ENCODE measurements at regions not wholly inside any gene's neighbourhood (a gene's known extent, or its start where the extent isn't known, plus 50 kb on each side); places are given as distances from the start of the nearest gene placed in this dataset.

DNA sequence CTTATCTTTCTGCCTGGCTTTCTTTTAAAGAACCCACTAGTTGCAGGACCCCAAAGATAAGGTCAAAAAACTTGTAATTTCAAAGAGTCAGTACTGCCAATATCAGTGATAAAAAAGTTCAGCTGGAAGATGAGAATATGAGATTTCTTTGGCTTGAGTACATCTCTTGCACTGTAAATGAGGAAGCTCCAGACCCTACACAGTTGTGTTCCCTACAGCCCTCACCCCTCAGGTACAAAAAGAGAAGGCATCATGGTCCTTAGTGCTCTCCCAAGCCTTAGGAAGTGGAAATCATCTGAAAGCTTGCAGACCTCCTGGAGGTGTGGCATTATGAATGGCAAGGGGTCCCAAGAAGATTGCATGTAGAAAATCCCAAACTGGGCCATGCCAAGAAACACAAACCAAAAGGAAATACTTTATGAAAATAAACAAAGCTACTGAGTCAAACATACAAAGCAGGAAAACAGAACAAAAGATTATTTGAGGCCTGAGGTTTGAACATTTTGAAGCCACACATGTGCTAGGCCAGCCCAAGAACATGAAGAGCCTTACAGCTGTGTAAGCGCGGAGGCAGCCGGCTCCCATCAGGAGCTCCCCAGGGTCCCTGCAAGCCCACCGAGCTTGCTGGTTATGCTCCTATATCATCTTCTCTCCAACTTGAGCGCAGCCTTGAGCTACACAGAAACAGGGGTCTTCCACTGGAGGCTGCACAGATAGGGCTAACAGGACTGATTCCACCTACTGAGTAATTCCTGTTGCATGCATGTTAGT lies 217.0 kb downstream of the OSR1 start:
- ChIA-PET CTCF (no interaction called here), POLR2A (no interaction called here)

DNA sequence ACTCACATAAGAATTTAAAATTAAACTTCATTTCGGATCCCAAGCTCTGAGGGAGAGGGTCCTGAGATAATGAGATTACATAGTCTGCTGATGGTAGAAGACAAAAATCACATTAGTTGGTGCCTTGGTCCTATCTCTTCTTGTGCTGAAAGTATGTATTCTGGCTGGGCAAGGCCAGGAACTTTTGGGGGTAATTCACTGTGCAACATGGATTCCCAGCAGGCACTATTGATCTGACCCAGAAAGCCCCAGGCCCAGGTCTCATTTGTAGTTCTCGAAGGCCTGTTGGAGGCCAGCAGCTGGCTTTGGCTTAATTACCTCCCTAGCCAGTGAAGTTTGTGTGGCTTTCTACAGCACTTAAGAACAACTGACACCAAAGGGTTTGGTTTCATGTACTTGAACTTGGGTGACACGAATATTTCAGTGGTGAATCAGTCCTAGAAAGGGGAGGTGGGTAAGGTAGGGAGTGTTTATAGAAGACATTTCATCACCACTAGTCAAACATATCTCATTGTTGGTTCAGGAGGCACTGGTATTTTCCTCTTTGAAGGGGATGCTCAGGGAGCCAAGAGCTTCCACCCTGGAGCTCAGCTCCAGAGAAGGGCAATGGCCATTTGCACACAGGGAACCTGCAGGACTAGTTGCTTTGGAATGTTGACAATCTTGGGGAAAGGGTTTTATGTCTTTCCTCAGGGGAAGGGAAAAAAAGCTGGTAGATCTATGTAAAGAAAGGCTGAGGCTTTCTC lies 217.8 kb downstream of the OSR1 start:
- ChIA-PET CTCF (no interaction called here), POLR2A (no interaction called here)

DNA sequence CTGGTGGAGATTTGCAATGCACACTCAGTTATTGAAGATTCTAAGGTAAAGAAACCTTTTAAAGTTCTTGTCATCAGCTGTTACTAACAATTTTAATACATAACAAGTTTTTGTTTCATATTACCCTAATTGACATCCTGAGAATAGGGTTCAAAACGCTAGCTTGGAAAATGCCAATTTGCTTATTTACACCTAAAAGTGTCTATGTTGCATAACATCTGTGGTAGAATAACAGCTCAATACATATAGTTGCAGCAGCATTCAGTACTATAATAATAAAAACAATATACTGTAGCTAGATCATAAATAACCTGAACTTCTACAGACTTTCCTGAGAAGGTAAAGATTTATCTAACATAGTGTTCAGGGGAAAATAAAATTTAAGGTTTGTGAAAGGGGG lies 219.0 kb downstream of the OSR1 start:
- CTCF ChIA-PET, result no interaction called here
- POLR2A ChIA-PET, result no interaction called here

DNA sequence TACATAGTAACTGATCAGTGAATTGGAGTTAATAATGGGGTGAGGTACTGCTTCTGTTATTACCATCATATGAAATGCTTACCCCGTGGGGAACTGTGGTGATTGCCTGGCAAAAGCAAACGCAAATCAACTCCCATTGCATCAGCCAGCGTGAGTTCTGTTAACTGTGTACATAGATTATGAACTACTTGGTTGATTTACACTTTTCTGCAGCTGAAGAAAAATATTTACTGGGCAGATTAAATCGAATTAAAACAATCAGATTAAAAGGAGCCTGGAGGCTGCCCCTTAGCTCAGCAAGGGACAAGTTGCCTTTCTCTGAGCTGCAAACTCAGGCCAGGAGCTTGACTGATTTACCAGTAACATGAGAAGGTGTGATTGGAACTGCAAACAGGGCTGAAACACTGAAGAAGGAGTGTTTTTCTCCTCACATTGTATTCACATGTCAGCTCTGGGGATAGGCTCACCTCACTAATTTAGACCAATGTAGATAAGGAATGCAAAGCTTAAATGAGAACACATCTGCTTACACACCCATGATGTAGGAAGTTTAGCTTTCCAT lies 220.1 kb downstream of the OSR1 start:
- ChIA-PET CTCF (no interaction called here), POLR2A (no interaction called here)

DNA sequence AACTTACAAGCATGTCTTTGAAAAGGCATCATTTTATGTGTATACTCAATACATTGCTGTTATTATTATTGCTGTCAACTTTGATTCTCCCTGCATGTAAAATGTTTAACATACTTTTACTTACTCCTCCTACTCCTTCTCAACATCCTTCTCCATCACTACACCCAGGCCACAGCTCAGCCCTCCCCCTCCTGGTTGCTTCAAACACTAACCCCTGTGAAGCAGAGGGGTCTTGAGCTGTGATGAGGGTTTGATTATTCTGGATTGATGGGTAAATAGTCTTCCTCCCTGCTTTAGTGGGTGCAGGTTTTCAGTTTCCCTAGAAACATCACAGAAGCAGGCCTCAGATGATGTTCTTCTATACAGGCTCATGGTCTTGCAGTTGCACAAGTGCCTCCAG lies 221.0 kb downstream of the OSR1 start:
- CTCF ChIA-PET, result no interaction called here

DNA sequence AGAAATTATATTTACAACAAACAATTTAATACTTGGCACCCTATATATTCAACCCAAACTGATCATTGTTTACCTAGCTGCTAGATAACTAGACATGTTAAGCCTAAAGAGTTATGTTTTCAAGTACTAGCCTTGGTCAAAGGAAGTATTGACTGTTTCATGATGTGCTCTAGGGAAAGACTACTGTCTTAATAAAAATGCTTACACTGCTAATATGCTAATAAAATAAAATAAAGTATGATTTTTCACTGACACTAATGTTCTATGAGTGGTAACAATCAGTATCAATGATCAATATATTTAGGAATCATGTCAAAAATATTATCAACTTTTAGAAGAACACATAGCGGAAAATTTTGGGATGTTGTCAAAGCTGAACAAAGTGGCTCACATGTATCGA lies 225.5 kb downstream of the OSR1 start:
- ChIA-PET POLR2A (no interaction called here), CTCF (no interaction called here)

More for the DNA sequence above, 221.0 kb downstream of the OSR1 start:
- POLR2A ChIA-PET, result no interaction called here

DNA sequence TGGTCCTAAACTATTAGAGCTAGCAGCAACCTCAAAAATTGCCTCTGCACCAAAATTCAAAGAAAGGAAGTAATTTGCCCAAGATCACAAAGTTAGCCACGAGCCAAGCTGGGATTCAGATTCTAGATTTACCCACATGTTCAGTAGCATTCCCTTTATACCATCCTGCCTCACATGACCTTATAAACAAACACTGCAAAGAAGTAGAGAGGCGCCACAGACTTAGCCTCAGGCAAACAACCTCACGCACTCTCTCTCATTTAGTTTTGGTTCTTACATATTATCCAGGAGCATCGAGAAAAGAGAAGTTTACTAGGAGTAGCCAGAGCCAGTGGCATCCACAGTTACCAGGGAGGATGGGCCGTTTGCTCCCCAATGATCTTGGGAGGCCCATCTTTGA lies 226.6 kb downstream of the OSR1 start:
- ChIA-PET CTCF (no interaction called here), POLR2A (no interaction called here)

DNA sequence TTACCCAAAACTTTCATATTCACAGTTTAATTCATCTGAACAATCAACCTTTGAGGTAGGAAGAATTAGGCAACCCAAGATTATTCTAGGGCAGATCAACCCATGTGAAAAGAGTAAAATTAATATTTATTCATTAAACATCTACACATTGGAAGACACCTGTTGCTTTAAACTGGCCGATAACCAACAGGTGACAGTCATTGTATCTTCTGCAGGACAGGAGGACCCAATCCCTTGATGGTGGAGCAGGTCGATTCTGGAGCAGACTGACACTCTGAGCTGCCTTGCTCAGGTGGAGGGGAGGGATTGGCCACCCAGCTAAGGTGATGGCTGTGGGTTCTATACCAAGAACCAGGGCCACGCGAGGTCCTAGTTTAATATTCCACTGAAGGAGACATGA lies 230.3 kb downstream of the OSR1 start:
- POLR2A ChIA-PET, result no interaction called here

DNA sequence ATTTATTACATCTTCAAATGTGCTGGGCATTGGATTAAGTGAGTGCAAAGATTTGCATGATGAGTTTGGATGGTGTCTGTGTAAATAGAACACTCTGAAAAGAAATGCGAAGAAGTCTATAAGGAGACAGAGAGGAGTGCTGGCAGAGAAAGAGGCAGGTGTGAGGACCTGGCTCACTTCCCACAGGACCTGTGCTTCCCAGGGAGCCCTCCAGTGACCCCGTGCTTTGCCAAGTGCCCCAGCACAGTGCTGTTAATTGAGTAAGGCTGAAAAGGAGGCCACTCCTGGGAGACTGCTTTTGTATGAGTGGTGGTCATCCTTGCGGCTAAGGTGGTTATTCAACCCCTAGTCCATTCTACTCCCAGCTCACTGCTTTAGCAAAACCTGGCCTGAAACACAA lies 230.8 kb downstream of the OSR1 start:
- ChIA-PET CTCF (no interaction called here), POLR2A (no interaction called here)

More for the DNA sequence above, 230.3 kb downstream of the OSR1 start:
- CTCF ChIA-PET, result no interaction called here

DNA sequence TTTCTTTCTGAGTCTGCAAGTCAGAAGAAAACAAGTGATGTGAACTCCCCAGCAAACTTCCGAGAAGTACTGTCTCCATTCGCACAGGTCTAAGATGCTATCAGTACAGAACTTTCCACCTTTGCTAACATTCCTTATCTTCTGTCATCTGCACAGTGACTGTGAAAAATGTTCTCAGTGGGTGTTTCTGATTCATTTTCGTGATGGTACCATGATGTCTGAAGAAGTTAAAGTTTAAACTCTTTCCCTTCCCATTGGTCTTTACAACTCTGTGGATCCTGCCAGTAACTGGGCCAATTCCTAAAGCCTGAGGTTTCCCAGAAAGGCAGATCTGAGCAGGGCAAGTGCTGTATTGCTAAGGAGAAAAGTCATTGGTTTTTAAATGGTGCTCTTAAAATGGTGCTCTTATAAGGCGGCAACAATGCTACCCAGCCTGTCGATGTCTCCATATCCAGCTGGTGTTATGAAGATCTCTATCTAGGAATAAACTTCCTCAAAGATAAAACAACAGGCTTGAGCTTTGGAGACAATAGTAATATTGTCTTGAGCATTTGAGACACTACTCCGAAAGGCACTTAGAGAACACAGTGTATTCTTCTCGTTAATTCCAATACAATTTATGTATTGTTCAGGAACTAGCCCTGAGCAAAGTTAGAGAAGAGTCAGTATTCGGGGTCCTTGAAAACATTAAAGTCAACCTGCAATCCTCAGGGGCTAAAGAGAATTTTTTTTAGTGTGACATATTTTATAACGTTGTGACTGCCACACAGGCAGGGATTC lies 232.3 kb downstream of the OSR1 start:
- CTCF ChIA-PET, result no interaction called here
- POLR2A ChIA-PET, result no interaction called here

DNA sequence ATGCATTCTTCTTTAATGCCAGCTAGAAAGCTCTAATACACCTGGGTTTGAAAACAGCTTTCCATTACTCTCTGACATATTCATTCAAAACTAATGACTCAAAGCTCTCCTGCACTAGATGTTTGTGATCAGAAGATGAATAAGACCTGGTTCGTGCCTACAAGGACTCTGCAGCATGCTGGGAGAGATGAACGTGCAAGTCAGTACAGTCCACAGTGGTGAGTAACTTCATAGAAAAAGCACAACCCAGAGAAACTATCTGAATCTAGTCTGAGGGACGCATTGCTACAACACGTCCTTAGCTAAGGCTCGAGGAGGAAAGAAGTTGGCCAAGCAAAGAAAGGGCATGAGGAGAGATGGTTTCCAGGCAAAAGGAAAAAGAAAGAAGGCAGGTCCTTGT lies 234.3 kb downstream of the OSR1 start:
- ChIA-PET CTCF (no interaction called here), POLR2A (no interaction called here)

DNA sequence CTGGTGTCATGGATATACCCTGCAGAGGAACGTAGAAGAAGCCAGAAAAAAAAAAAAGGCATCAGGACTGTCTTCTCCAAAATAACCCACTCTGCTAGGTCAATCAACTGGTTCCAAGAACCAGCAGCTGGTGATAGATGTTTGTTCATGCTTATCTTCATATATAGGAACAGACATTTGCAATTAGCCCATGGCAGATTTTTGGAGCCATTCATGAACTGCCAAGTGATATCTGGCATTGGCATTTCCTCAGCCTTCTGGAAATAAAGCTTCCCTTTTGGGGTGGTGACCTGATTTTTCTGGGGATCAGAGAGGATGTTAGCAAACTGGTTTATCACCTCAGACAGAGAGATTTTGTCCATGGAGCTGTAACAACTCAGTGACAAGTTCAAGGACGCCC lies 234.9 kb downstream of the OSR1 start:
- ChIA-PET CTCF (no interaction called here), POLR2A (no interaction called here)

DNA sequence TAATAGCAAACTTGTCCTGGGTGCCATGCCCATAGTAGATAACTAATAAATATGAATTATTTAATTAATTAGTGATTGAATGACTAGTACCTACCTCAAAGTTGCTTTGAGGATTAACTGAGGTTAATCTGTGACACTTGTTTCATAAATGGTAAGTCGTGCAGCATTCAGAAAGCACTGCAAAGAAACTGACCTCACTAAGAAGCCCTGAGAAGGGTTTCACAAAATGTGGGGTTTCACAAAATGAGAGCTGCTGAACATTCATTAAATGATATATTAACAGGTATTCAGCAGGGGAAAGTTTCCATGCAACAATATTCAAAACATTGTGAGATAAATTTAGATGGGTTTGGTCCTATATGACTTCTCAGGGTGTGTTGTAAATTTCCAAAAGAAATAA lies 236.2 kb downstream of the OSR1 start:
- ChIA-PET CTCF (no interaction called here), POLR2A (no interaction called here)

DNA sequence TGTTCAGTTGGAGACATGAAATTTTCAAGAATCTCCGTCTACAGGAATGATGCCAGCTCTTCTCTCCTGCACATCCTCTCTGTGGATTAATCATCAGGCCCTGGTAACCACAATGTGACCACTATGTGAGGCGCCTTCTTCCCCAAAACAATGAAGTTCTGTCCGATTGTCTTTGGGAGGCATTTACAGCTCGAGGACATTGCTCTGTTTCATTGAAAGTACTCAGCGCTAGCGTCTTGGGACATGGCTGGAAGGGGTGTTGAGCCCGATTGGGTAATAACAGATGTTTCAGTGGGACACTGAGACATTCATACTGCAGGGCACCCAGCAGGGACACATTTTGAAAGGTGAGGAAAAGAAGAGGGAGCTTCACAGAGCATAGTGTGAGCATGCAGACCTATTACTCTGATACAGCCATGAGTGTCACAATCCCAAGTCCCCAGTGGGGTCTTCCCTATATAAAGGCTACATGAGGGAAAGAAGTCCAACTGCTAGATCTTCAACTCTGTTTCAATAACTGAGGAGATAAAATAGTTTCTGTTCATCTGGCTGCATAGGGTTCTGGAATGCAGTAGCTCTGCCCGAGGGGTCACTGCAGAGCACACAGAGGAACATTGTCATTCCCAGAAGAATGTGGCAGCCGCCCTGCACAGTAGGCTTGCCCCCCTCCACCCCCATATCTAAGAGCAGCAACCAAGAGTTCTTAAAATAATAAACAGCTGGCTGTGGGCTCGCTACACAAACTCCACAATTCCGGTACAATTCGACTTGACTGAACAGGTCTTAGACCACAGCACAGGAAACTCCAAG lies 237.3 kb downstream of the OSR1 start:
- ChIA-PET CTCF (no interaction called here), POLR2A (no interaction called here)

DNA sequence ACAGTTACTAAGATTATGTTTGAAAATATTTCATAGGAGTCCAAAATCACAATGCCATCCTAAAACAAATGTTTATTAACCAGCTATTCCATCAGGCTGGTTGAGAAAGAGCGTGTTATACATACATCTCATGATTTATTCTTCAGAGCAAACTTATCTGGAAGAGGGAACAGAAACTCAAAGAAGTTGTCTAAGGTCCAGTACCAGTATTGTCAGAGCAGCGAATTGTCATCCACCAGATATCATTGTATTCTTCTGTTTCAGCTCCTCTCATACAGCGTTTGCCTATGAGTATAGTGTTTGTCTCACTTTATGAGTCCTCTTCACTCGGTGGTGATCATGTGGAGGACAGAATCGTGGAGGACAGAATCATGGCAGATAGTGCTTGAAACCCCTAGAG lies 238.2 kb downstream of the OSR1 start:
- POLR2A ChIA-PET, result no interaction called here

DNA sequence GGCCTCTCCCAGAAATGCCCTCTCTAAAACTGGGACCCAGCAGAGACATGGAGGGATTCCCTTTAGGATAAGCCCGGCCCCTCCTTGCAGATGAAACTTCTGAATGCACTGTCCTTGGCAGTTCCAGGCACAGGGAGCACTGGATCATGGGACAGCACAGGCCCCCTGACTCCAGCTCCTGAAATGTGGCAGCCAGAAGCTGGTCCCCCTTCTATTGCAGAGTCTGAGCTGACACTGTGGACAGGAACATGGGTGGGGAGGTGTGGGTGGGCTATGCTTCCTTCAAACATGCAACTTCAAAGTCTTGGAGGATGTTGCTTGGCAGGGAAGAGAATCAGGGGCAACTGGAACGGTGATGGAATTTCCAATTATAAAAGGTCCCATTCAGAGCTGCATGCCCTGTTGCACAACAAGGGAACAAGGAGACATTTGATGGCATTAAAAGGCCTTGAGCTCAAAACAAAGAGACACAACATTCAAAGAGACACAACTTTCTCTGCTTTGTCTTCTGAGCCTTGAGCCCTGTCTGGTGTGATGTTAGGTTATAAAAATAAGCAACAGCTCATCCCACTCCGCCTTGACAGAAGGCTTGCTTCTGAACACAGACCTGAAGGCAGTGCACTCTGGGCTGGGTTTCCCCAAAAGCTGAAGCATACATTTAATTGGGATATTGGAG lies 239.0 kb downstream of the OSR1 start:
- CTCF ChIA-PET, result no interaction called here

More for the DNA sequence above, 238.2 kb downstream of the OSR1 start:
- CTCF ChIA-PET, result no interaction called here

DNA sequence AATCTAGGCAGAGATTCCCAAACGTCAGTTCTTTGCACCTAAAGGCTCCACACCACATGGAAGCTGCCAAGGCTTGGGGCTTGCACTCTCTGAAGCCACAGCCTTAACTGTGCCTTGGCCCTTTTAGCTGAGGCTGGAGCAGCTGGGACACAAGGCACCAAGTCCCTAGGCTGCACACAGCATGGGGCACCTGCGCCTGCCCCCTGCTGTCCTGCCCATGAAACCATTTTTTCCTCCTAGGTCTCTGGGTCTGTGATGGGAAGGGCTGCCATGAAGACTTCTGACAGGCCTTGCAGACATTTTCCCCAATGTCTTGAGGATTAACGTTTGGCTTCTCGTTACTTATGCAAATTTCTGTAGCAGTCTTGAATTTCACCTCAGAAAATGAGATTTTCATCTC lies 241.5 kb downstream of the OSR1 start:
- ChIA-PET CTCF (no interaction called here), POLR2A (no interaction called here)

More for the DNA sequence above, 239.0 kb downstream of the OSR1 start:
- POLR2A ChIA-PET, result no interaction called here

DNA sequence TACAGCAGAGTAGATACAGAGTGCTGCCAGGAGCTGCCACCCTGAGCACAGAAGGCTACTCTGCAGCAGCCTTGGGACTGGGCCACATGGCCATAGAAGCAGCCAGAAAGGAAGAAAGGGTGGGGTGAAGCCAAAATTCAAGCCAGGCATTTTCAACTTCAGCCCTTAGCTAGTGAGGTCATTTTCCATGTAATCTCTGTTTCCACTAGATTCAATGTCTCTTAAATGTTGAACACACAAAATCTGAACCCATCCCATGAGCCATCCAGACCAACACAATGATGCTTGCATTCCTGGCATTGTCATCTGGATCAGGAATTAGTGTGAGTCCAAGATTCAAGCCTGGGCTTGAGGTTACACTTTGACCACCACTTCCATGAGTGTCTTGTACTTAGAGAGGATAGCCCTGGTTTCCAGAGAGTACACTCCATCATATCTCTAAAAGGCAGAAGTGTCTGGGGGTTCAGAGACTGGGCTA lies 243.6 kb downstream of the OSR1 start:
- ChIA-PET POLR2A (no interaction called here), CTCF (no interaction called here)

DNA sequence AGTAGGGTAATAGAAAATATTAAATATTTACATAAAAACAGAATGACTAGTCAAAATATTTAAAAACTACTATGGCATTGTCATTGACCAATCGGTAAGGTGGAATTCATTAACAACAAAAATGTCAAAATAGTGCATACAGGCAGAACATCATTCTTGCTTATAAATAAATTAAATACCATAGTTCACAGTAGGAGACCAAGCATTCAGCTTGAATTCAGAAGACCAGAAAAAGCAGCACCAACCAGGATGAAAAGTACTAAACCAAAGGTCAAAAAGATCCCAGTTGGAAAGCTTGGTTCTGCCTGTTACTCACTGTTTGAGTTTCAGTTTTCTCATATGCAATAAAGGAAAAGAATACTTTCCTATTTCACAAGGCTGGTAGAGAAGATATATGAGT lies 244.3 kb downstream of the OSR1 start:
- POLR2A ChIA-PET, result no interaction called here
- CTCF ChIA-PET, result no interaction called here

DNA sequence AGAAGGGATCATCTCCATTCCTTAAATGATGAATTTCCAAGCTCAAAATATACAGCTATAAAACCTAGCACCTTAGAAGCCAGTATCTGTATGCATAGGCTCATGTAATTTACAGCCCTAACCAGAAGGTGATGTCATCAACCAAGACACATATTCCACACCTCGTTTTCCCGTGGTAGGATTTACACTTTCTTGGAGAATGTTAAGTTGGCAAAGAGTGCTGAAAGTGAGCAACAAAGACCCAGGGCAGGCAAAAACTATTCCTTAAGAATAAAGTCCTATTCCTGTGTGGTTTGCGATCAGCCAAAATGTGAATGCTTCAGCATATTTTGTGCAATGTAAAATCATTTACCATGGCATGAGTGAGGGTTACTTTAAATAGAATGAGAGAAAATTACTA lies 247.1 kb downstream of the OSR1 start:
- CTCF ChIA-PET, result no interaction called here

More for the DNA sequence above, 247.1 kb downstream of the OSR1 start:
- POLR2A ChIA-PET, result no interaction called here
